ENCODE measurements at regions not wholly inside any gene's neighbourhood (a gene's known extent, or its start where the extent isn't known, plus 50 kb on each side); places are given as distances from the start of the nearest gene placed in this dataset.
A peak's percentile ranks its signal among the peaks of the same experiment; 100 is the strongest.

- H3K4me1 Mint-ChIP-seq (ENCODE audit: low read depth): peaks cover 38% of the 10 kb centered on the region
- intact Hi-C loops (cut with micrococcal nuclease): loop anchor here (10.0 kb wide), 1 partner anchor 577 kb away; the partner anchor contains the start of gene ITPRID2
- H3K36me3 Mint-ChIP-seq (ENCODE audit: low read depth): peaks cover 16% of the 10 kb centered on the region
- H3K27ac Mint-ChIP-seq: no peak overlapping the region
- no peak for DNase-seq (ENCODE audit: low spot score)
- no peaks in the 10 kb centered on the region for H3K9me3 Mint-ChIP-seq
- H3K4me3 Mint-ChIP-seq (ENCODE audit: low read depth): no peak overlapping the region
- H3K27me3 Mint-ChIP-seq (ENCODE audit: low read depth): no peaks in the 10 kb centered on the region
Measured at GRCh38 chr2:181317511-181317910, 139.7 kb upstream of the ITGA4 start.

- no peaks in the 10 kb centered on the region for H3K27me3 Mint-ChIP-seq (ENCODE audit: low read depth)
- peaks cover 26% of the 10 kb centered on the region for H3K36me3 Mint-ChIP-seq (ENCODE audit: low read depth)
- peaks cover 9% of the 10 kb centered on the region for H3K9me3 Mint-ChIP-seq
- H3K4me3 Mint-ChIP-seq (ENCODE audit: low read depth): no peak overlapping the region
- no peak for DNase-seq (ENCODE audit: low spot score)
- intact Hi-C loops (cut with micrococcal nuclease): loop anchor here (10.0 kb wide), 1 partner anchor 576 kb away; the partner anchor contains the start of gene ITPRID2
- H3K4me1 Mint-ChIP-seq (ENCODE audit: low read depth): peaks cover 28% of the 10 kb centered on the region
- no peak overlapping the region for H3K27ac Mint-ChIP-seq
Measured at GRCh38 chr2:181318504-181319280, 138.5 kb upstream of the ITGA4 start.

GRCh38 chr2:181319286-181319685 lies 137.9 kb upstream of the ITGA4 start:
- DNase-seq (ENCODE audit: low spot score): no peak
- peaks cover 30% of the 10 kb centered on the region for H3K36me3 Mint-ChIP-seq (ENCODE audit: low read depth)
- H3K27ac Mint-ChIP-seq: no peak overlapping the region
- peaks cover 22% of the 10 kb centered on the region for H3K4me1 Mint-ChIP-seq (ENCODE audit: low read depth)
- peaks cover 13% of the 10 kb centered on the region for H3K9me3 Mint-ChIP-seq
- intact Hi-C loops (cut with micrococcal nuclease): loop anchor here (10.0 kb wide), 1 partner anchor 576 kb away; the partner anchor contains the start of gene ITPRID2
- no peaks in the 10 kb centered on the region for H3K27me3 Mint-ChIP-seq (ENCODE audit: low read depth)
- no peak overlapping the region for H3K4me3 Mint-ChIP-seq (ENCODE audit: low read depth)

GRCh38 chr2:181320638-181321037 lies 136.5 kb upstream of the ITGA4 start:
- Mint-ChIP-seq H3K36me3 (ENCODE audit: low read depth) (peaks cover 34% of the 10 kb centered on the region), H3K27me3 (ENCODE audit: low read depth) (no peaks in the 10 kb centered on the region), H3K4me1 (ENCODE audit: low read depth) (peaks cover 19% of the 10 kb centered on the region), H3K4me3 (ENCODE audit: low read depth) (no peak overlapping the region), H3K27ac (no peak overlapping the region), H3K9me3 (peaks cover 13% of the 10 kb centered on the region)
- intact Hi-C loops (cut with micrococcal nuclease): no loop called here
- no peak for DNase-seq (ENCODE audit: low spot score)

GRCh38 chr2:181324912-181325311 lies 132.3 kb upstream of the ITGA4 start:
- Mint-ChIP-seq H3K27me3 (ENCODE audit: low read depth) (no peaks in the 10 kb centered on the region), H3K27ac (no peak overlapping the region), H3K36me3 (ENCODE audit: low read depth) (peaks cover 56% of the 10 kb centered on the region), H3K9me3 (peaks cover 31% of the 10 kb centered on the region), H3K4me3 (ENCODE audit: low read depth) (no peak overlapping the region), H3K4me1 (ENCODE audit: low read depth) (peaks cover 11% of the 10 kb centered on the region)
- intact Hi-C loops (cut with micrococcal nuclease): no loop called here
- DNase-seq (ENCODE audit: low spot score): no peak

- DNase-seq (ENCODE audit: low spot score): no peak
- H3K4me1 Mint-ChIP-seq (ENCODE audit: low read depth): peaks cover 10% of the 10 kb centered on the region
- no peak overlapping the region for H3K4me3 Mint-ChIP-seq (ENCODE audit: low read depth)
- intact Hi-C loops (cut with micrococcal nuclease): no loop called here
- peaks cover 39% of the 10 kb centered on the region for H3K9me3 Mint-ChIP-seq
- H3K36me3 Mint-ChIP-seq (ENCODE audit: low read depth): peaks cover 55% of the 10 kb centered on the region
- H3K27ac Mint-ChIP-seq: no peak overlapping the region
- H3K27me3 Mint-ChIP-seq (ENCODE audit: low read depth): no peaks in the 10 kb centered on the region
Measured at GRCh38 chr2:181326661-181327060, 130.5 kb upstream of the ITGA4 start.

GRCh38 chr2:181330286-181330685 lies 126.9 kb upstream of the ITGA4 start:
- Mint-ChIP-seq H3K9me3 (peaks cover 30% of the 10 kb centered on the region), H3K4me3 (ENCODE audit: low read depth) (no peak overlapping the region), H3K4me1 (ENCODE audit: low read depth) (peaks cover 20% of the 10 kb centered on the region), H3K27ac (no peak overlapping the region), H3K36me3 (ENCODE audit: low read depth) (peaks cover 43% of the 10 kb centered on the region), H3K27me3 (ENCODE audit: low read depth) (no peaks in the 10 kb centered on the region)
- intact Hi-C loops (cut with micrococcal nuclease): no loop called here
- no peak for DNase-seq (ENCODE audit: low spot score)

GRCh38 chr2:181332044-181332605 lies 125.1 kb upstream of the ITGA4 start:
- intact Hi-C loops (cut with micrococcal nuclease): no loop called here
- H3K27me3 Mint-ChIP-seq (ENCODE audit: low read depth): no peaks in the 10 kb centered on the region
- H3K27ac Mint-ChIP-seq: no peak overlapping the region
- H3K36me3 Mint-ChIP-seq (ENCODE audit: low read depth): peaks cover 32% of the 10 kb centered on the region
- H3K9me3 Mint-ChIP-seq: peaks cover 30% of the 10 kb centered on the region
- peaks cover 12% of the 10 kb centered on the region for H3K4me1 Mint-ChIP-seq (ENCODE audit: low read depth)
- H3K4me3 Mint-ChIP-seq (ENCODE audit: low read depth): no peak overlapping the region
- DNase-seq (ENCODE audit: low spot score): no peak

GRCh38 chr2:181334158-181334826 lies 122.9 kb upstream of the ITGA4 start:
- peak overlapping the region; percentile 0 for H3K27ac Mint-ChIP-seq
- intact Hi-C loops (cut with micrococcal nuclease): no loop called here
- DNase-seq (ENCODE audit: low spot score): no peak
- no peak overlapping the region for H3K4me3 Mint-ChIP-seq (ENCODE audit: low read depth)
- peaks cover 18% of the 10 kb centered on the region for H3K9me3 Mint-ChIP-seq
- peaks cover 12% of the 10 kb centered on the region for H3K4me1 Mint-ChIP-seq (ENCODE audit: low read depth)
- no peaks in the 10 kb centered on the region for H3K27me3 Mint-ChIP-seq (ENCODE audit: low read depth)
- H3K36me3 Mint-ChIP-seq (ENCODE audit: low read depth): peaks cover 26% of the 10 kb centered on the region

GRCh38 chr2:181340891-181341290 lies 116.3 kb upstream of the ITGA4 start:
- Mint-ChIP-seq H3K4me1 (ENCODE audit: low read depth) (peaks cover 2% of the 10 kb centered on the region), H3K9me3 (peaks cover 6% of the 10 kb centered on the region), H3K36me3 (ENCODE audit: low read depth) (peaks cover 45% of the 10 kb centered on the region), H3K27me3 (ENCODE audit: low read depth) (no peaks in the 10 kb centered on the region), H3K27ac (no peak overlapping the region), H3K4me3 (ENCODE audit: low read depth) (no peak overlapping the region)
- intact Hi-C loops (cut with micrococcal nuclease): no loop called here
- DNase-seq (ENCODE audit: low spot score): no peak

- peaks cover 8% of the 10 kb centered on the region for H3K9me3 Mint-ChIP-seq
- no peak overlapping the region for H3K27ac Mint-ChIP-seq
- no peaks in the 10 kb centered on the region for H3K27me3 Mint-ChIP-seq (ENCODE audit: low read depth)
- peaks cover 2% of the 10 kb centered on the region for H3K4me1 Mint-ChIP-seq (ENCODE audit: low read depth)
- DNase-seq (ENCODE audit: low spot score): no peak
- intact Hi-C loops (cut with micrococcal nuclease): no loop called here
- peaks cover 52% of the 10 kb centered on the region for H3K36me3 Mint-ChIP-seq (ENCODE audit: low read depth)
- H3K4me3 Mint-ChIP-seq (ENCODE audit: low read depth): no peak overlapping the region
Measured at GRCh38 chr2:181341855-181342600, 115.2 kb upstream of the ITGA4 start.

GRCh38 chr2:181348107-181348837 lies 108.9 kb upstream of the ITGA4 start:
- Mint-ChIP-seq H3K4me1 (ENCODE audit: low read depth) (peaks cover 18% of the 10 kb centered on the region), H3K36me3 (ENCODE audit: low read depth) (peaks cover 32% of the 10 kb centered on the region), H3K27me3 (ENCODE audit: low read depth) (no peaks in the 10 kb centered on the region), H3K4me3 (ENCODE audit: low read depth) (no peak overlapping the region), H3K27ac (no peak overlapping the region), H3K9me3 (peaks cover 13% of the 10 kb centered on the region)
- intact Hi-C loops (cut with micrococcal nuclease): no loop called here
- no peak for DNase-seq (ENCODE audit: low spot score)
